ENCODE measurements at regions not wholly inside any gene's neighbourhood (a gene's known extent, or its start where the extent isn't known, plus 50 kb on each side); places are given as distances from the start of the nearest gene placed in this dataset.
"Not testable (repeated sequence)": the region's sequence is repeated elsewhere in the genome, so short reads cannot be mapped to it uniquely, and the experiment has no call there.

DNA sequence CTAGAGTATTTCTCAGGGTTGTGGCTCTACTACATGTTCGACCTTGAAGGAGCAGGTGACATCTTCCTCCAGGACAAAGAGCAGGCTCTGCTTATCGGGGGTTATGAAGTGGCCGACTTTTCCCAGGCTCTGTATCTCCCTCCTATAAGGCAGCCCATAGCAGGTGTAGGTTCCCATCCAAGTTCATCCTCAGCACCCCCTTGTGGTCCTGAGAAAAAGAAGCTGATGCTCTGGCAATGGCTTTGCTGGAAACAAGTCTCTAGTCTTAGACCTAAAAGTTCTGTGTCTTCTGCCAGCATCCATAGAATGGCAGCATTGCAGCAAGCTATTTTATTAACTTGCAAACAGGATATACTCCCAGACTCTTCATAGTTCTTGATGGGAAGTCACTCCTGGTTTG, 836.6 kb upstream of the PRKX start:
- intact Hi-C loops (cut with DNase I), result no loop called here
- no peaks in the 10 kb centered on the region for H3K9me3 ChIP-seq
- 82% methylated on average over 3 of the region's 3 CpGs for WGBS
- no peak overlapping the region for H3K4me3 ChIP-seq
- H3K4me1 ChIP-seq (replicated peaks), result no peaks in the 10 kb centered on the region
- H3K36me3 ChIP-seq, result no peaks in the 10 kb centered on the region
- DNase-seq (ENCODE audit: low spot score), result no peak
- no peak overlapping the region for H3K27ac ChIP-seq
- TF ChIP-seq POLR2AphosphoS5 (IDR thresholded peaks at IDR 0.05) (no peak), CTCF (IDR thresholded peaks at IDR 0.05) (no peak), POLR2A (IDR thresholded peaks at IDR 0.05) (no peak)
- no peaks in the 10 kb centered on the region for H3K27me3 ChIP-seq (replicated peaks; ENCODE audit: insufficient read depth)

- H3K4me1 ChIP-seq (replicated peaks), result no peaks in the 10 kb centered on the region
- peak; percentile 3 for DNase-seq (ENCODE audit: low spot score)
- H3K4me3 ChIP-seq, result no peak overlapping the region
- no peaks in the 10 kb centered on the region for H3K27me3 ChIP-seq (replicated peaks; ENCODE audit: insufficient read depth)
- H3K27ac ChIP-seq, result no peak overlapping the region
- H3K36me3 ChIP-seq, result no peaks in the 10 kb centered on the region
- no peaks in the 10 kb centered on the region for H3K9me3 ChIP-seq
- peak; percentile 45 to 55 (median 51) for TF ChIP-seq CTCF (IDR thresholded peaks at IDR 0.05)
- no peak for TF ChIP-seq POLR2AphosphoS5 (IDR thresholded peaks at IDR 0.05)
- intact Hi-C loops (cut with DNase I), result loop anchor here (5.0 kb wide), 1 partner anchor 565 kb away; no protein-coding TSS in a partner anchor
- 33% methylated on average over 13 of the region's 13 CpGs for WGBS
These were observed 833.9 kb upstream of the PRKX start for GRCh38 chrX:4547213-4547836.

DNA sequence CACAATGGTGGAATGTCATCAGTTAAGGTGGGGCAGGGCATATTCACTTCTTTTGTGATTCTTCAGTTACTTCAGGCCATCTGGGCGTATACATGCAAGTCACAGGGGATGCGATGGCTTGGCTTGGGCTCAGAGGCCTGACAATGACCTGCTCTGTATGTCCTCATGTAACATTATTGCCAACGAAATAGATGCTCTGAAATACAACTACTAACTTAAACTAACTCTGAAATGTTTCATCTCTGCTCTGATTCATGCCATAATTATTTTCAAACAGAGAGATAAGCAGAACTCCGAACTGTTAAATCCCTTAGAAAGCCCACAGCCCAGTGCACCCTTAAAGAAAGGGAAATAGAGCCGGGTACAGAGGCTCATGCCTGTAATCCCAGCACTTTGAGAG, 832.7 kb upstream of the PRKX start:
- 74% methylated on average over 5 of the region's 5 CpGs for WGBS
- not testable (repeated sequence) for H3K4me3 ChIP-seq; H3K9me3 ChIP-seq; H3K27me3 ChIP-seq (replicated peaks; ENCODE audit: insufficient read depth); H3K4me1 ChIP-seq (replicated peaks); DNase-seq (ENCODE audit: low spot score); H3K36me3 ChIP-seq; H3K27ac ChIP-seq
- intact Hi-C loops (cut with DNase I), result loop anchor here (5.0 kb wide), 1 partner anchor 566 kb away; no protein-coding TSS in a partner anchor

DNA sequence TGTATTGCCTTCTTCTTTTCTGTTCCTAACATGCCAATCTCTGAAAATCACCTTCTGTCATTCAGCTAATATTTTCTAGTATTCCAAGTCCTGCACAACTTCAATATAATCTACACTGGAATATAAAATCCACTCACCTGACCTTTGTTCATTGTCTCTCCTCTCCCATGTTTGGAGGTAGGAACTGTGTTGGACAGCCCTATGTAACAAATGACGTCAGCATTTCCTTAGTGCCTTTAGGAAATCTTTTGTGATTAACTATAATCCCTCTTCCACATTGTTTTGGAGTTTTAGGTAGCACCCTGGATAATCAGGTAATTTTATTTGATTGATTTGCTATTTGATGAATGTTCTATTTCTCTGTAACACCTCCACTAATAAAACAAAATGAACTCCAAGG, 814.8 kb upstream of the PRKX start:
- intact Hi-C loops (cut with DNase I), result no loop called here
- Histone ChIP-seq H3K4me1 (replicated peaks) (no peaks in the 10 kb centered on the region), H3K27ac (no peak overlapping the region), H3K36me3 (no peaks in the 10 kb centered on the region), H3K4me3 (no peak overlapping the region), H3K27me3 (replicated peaks; ENCODE audit: insufficient read depth) (no peaks in the 10 kb centered on the region), H3K9me3 (no peaks in the 10 kb centered on the region)
- TF ChIP-seq CTCF (IDR thresholded peaks at IDR 0.05) (no peak), POLR2A (IDR thresholded peaks at IDR 0.05) (no peak), POLR2AphosphoS5 (IDR thresholded peaks at IDR 0.05) (no peak)
- no peak for DNase-seq (ENCODE audit: low spot score)
- 58% methylated on average over 1 of the region's 1 CpG for WGBS

GRCh38 chrX:4485912-4486311, 772.5 kb upstream of the PRKX start:
- H3K27ac ChIP-seq, result no peak overlapping the region
- no peak for DNase-seq (ENCODE audit: low spot score)
- TF ChIP-seq CTCF (IDR thresholded peaks at IDR 0.05) (no peak), POLR2AphosphoS5 (IDR thresholded peaks at IDR 0.05) (no peak), POLR2A (IDR thresholded peaks at IDR 0.05) (no peak)
- no peaks in the 10 kb centered on the region for H3K9me3 ChIP-seq
- H3K27me3 ChIP-seq (replicated peaks; ENCODE audit: insufficient read depth), result no peaks in the 10 kb centered on the region
- 40% methylated on average over 4 of the region's 4 CpGs for WGBS
- no peaks in the 10 kb centered on the region for H3K4me1 ChIP-seq (replicated peaks)
- no peak overlapping the region for H3K4me3 ChIP-seq
- intact Hi-C loops (cut with DNase I), result no loop called here
- H3K36me3 ChIP-seq, result no peaks in the 10 kb centered on the region
